GM21825 (cell line): ENCODE measurements at regions not wholly inside any gene's neighbourhood (a gene's known extent, or its start where the extent isn't known, plus 50 kb on each side); places are given as distances from the start of the nearest gene placed in this dataset.
"Not testable (repeated sequence)": the region's sequence is repeated elsewhere in the genome, so short reads cannot be mapped to it uniquely, and the experiment has no call there.

Experiments used
- ATAC-seq: cut with Tn5 transposase; IDR thresholded peaks from one replicate; pipeline ENCODE4 v1.9.1; 2021; ENCODE audit warnings: mild to moderate bottlenecking, moderate library complexity; ENCODE audit not compliant: unreplicated experiment

DNA sequence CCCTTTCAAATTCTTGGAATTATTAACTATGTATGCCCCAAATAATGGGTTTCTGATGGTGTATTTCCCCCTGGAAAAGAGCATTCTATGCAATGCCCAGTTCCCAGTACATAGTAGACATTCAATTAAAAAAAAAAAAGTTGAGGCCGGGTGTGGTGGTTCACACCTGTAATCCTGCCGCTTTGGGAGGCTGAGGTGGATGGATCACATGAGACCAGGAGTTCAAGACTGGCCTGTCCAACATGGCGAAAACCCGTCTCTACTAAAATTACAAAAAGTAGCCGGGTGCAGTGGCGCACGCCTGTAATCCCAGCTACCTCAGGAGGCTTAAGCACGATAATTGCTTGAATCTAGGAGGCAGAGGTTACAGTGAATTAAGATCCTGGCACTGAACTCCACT, 83.3 kb upstream of the ZNF217 start:
- no peak for ATAC-seq

DNA sequence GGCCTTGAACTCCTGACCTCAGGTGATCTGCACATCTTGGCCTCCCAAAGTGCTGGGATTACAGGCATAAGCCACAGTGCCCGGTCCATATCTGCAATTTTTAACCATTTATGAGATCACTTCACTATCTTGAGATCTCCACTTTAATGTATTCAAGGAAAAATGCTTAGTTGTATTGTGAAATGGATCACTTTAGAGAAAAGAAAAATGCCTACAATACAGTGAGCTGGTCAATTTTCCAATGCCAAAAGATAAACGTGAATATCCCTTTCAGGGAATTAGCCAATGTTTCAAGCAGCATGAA, 82.8 kb upstream of the ZNF217 start:
- no peak for ATAC-seq

DNA sequence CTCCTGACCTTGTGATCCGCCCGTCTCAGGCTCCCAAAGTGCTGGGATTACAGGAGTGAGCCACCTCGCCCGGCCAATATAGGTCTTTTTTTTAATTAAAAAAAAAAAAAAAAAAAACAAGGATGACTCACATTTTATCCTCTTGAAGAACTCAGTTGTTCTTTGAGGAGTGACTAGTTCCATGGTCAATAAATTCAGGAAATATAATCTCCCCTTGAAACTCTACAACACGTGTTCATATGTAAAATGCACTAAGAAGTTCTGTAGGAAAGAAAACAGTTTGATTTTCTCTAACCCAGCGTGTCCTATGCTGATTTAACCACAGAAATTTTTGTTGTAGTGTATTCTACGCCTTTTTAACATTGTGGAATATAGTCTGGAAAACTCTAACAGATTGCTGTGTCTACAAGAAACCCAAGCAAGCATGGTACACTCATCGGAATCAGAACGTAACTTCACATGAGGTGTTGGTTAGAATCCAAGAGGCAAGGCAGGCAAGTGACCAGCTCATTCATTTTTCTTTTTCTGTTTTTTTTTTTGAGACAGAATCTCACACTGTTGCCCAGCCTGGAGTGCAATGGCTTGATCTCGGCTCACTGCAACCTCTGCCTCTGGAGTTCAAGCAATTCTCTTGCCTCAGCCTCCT, 79.0 kb upstream of the ZNF217 start:
- ATAC-seq: no peak

DNA sequence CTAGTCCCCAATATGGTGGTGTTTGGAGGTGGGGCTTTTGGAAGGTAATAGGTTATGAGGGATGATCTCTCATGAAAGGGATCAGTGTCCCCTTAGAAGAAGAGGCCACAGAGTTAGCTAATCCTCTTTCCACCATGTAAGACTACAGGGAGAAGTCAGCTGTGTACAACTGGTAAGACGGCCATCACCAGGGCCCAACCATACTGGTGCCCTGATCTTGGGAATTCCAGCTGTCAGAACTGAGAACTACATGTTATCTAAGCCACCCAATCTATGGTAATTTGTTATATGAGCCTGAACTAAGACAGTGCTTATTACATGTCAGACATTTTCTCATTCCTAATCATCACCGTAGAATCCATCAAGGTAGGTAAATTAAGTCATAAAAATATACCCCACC, 77.7 kb upstream of the ZNF217 start:
- no peak for ATAC-seq

GRCh38 chr20:53669517-53670313, 76.1 kb upstream of the ZNF217 start:
- ATAC-seq: not testable (repeated sequence)

DNA sequence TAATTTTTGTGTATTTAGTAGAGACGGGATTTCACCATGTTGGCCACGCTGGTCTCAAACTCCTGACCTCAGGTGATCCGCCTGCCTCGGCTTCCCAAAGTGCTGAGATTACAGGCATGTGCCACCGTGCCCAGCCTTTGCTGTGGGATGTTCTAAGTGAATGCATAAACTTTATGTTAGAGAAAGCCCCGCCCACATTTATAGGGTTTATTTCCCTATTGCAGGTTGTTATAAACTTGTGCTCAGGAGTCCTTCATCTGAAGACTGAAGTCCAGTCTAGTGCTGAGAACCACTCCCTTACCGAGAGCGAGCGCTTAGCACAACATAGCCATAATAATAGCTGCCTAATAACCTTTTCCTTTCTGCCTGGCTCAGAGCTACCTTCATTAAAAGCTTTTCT, 75.4 kb upstream of the ZNF217 start:
- no peak for ATAC-seq

DNA sequence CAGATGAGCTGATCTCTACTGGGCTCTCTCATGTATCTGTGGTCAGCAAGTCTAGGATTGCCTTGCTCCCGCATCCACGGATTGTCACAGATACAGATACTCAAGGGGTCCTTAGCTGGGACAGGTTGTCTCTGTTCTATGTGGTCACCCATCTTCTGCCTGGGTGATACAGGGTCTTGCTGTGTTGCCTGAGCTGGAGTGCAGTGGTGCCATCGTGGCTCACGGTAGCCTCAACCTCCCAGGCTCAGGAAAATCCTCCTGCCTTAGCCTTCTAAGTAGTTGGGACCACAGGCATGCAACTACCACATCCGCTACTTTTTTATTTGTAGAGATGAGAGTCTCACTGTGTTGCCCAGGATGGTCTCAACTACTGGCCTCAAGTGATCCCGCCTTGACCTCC, 72.5 kb upstream of the ZNF217 start:
- ATAC-seq: no peak

GRCh38 chr20:53664121-53664520, 70.5 kb upstream of the ZNF217 start:
- no peak for ATAC-seq

- ATAC-seq: not testable (repeated sequence)
These were observed 69.9 kb upstream of the ZNF217 start for GRCh38 chr20:53663521-53663920.

DNA sequence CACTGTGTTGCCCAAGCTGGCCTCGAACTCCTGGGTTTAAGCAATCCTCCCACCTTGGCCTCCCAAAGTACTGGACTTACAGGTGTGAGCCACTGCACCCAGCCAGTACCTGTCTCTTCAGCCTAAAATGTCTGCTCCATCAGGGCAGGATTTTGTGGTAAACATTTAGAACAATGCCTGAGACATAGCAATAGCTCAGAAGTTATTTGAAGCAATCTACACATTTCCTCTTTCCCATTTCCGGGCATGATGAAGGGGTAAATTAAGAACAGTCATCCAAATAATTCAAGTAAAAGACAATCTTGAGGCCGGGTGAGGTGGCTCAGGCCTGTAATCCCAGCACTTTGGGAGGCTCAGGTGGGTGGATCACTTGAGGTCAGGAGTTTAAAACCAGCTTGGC, 69.0 kb upstream of the ZNF217 start:
- ATAC-seq: no peak

DNA sequence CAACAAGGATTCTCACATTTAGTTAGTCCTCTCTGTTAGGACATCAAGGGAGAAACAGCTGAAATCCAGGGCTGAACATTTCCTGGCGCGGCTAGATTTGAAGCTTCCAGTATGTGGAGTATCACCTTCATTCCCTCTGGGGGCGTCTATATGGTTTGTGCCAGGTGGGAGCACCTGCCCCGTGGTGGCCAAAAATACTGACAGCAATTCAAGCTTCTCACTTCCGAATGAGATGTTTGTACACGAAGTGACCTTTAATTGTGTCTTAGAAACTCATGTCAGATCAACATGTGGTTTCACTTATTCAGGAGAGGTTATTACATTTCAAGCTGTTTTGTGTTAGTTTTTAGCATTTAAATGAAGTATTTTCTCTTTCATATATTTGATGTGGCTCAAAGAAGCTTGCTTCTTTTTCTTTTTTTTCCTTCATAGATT, 67.3 kb upstream of the ZNF217 start:
- ATAC-seq: no peak

GRCh38 chr20:53660078-53660909, 66.7 kb upstream of the ZNF217 start:
- no peak for ATAC-seq

DNA sequence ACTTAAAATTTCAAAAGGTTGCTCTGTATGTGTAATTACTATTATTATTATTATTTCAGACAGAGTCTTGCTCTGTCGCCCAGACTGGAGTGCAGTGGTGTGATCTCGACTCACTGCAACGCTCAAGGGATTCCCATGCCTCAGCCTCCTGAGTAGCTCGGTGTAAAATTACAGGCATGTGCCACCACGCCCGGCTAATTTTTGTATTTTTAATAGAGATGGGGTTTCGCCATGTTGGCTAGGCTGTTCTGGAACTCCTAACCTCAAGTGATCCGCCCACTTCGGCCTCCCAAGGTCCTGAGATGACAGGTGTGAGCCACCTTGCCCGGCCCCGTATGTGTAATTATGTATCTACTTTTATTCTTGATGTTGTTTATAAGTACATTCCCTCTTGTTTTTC, 65.3 kb upstream of the ZNF217 start:
- ATAC-seq: no peak

- ATAC-seq: no peak
These were observed 64.7 kb upstream of the ZNF217 start for GRCh38 chr20:53658322-53658721.

DNA sequence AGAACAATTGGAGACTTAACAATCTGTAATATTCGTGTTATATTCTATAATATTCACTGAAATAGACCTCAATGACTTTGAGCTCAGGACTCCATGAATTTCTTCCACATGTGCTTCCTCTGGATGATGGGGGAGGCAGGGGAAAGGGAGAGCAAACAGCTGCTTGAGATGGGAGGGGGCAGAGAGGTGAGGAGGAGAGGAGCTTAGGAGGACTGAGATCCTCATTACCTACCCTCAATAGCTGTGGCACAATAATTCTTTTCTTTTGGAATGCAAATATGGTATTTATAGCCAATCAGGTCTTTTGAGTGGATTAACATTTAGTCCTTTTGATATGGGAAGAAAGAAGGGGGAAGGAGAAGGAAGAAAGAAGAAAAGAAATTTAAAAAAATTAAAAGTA, 64.1 kb upstream of the ZNF217 start:
- ATAC-seq: no peak

DNA sequence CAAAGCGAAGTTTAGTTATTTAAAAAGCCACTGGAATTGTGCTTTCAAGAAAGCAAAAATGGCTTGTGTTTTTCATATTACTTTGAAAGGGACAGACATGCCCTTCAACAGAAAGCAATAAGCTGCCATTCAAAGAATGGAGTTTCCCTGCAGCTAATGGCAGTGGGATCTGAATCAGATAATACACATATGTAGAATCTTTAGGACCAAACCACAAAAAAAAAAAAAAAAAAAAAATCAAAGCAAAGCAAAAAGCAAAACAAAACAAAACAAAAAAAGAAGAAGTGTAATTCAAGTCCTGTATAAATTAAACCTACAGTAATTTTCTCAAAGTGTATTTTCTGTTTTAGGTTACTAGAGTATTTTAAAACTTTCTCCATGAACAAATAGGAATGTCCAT, 63.6 kb upstream of the ZNF217 start:
- ATAC-seq: no peak

GRCh38 chr20:53656293-53657202, 62.9 kb upstream of the ZNF217 start:
- ATAC-seq: no peak

DNA sequence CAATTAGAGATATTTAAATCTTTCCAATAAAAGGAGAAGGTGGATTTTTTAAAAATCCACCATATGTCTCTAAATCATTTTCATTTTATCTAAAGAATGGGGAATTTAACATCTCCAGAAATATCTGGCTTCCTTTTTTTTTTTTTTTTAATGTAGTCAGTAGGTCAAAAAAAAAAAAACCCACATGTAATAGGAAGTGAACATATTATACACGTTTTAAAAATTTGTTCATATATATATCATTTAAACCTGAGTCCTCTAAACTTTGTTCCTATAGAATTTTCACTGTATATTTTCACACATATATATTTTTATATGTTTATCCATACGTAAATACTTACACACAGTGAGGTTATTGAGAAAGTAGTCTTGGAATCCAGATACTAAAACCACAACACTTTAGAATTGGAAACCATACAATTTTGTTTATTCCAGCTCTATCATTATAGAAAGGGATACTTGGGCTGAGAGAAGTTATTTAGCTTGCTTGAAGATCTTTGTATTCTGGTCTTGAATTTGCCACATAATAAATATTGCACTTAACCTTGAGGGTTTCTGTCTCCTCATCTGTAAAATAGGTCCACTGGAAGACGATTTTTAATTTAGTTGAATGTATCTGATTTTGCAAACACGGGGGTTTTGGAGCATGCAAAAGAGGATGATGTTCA, 62.1 kb upstream of the ZNF217 start:
- ATAC-seq: no peak

GRCh38 chr20:53654932-53655624, 61.4 kb upstream of the ZNF217 start:
- ATAC-seq: no peak

- ATAC-seq: not testable (repeated sequence)
These were observed 60.9 kb upstream of the ZNF217 start for GRCh38 chr20:53654521-53654920.
